H1 (cell line): ENCODE measurements at regions not wholly inside any gene's neighbourhood (a gene's known extent, or its start where the extent isn't known, plus 50 kb on each side); places are given as distances from the start of the nearest gene placed in this dataset.

Source experiments
- CTCF ChIA-PET: fragments of 300-600 bp; sonication (Branson Sonifier 250); formaldehyde crosslinking; loops from one replicate; lab custom pipeline; 2021; ENCODE audit not compliant: partially characterized antibody; lab: Charles Lee
- POLR2A ChIA-PET: fragments of 300-600 bp; sonication (Branson Sonifier 250); formaldehyde crosslinking; loops from one replicate; lab custom pipeline; 2021; ENCODE audit warnings: inconsistent platforms; ENCODE audit not compliant: partially characterized antibody; lab: Charles Lee
- DNase-seq, 2 experiments: peaks; one replicate each; pipeline versions ENCODE4 v3.0.0 to v3.0.0-alpha.2; 2010 to 2022; ENCODE audit warnings: low spot score in 2 of 2, low read depth in 1 of 2, mixed read lengths in 1 of 2
- FAIRE-seq: peaks from 2 replicates; lab custom pipeline; 2011; peaks lifted over from hg19 to GRCh38; lab: Jason Lieb, UNC
- H2AFZ ChIP-seq: 2 replicates; pipeline ENCODE4 v1.8.1; 2012; ENCODE audit warnings: low read length, inconsistent platforms
- H2AK5ac ChIP-seq: 2 replicates; pipeline ENCODE4 v1.6.1; 2013; ENCODE audit warnings: low read depth, low read length
- H2BK120ac ChIP-seq: replicated peaks from 2 replicates; pipeline ENCODE3; 2013; ENCODE audit warnings: low read depth, low read length, inconsistent platforms
- H2BK12ac ChIP-seq: 2 replicates; pipeline ENCODE4 v1.6.1; 2013; ENCODE audit warnings: low read depth, low read length
- H2BK15ac ChIP-seq: 2 replicates; pipeline ENCODE4 v1.6.1; 2013; ENCODE audit warnings: low read length
- H2BK20ac ChIP-seq: 2 replicates; pipeline ENCODE4 v1.6.1; 2013; ENCODE audit warnings: low read length
- H2BK5ac ChIP-seq: 2 replicates; pipeline ENCODE4 v1.6.1; 2013; ENCODE audit warnings: low read depth, low read length
- H3K14ac ChIP-seq: 2 replicates; pipeline ENCODE4 v1.6.1; 2013; ENCODE audit warnings: inconsistent platforms; ENCODE audit not compliant: insufficient read length
- H3K18ac ChIP-seq: 2 replicates; pipeline ENCODE4 v1.6.1; 2013; ENCODE audit warnings: low read length; ENCODE audit errors: extremely low read depth
- H3K23ac ChIP-seq: 2 replicates; pipeline ENCODE4 v1.6.1; 2013; ENCODE audit warnings: inconsistent platforms; ENCODE audit not compliant: insufficient read length
- H3K23me2 ChIP-seq: 2 replicates; pipeline ENCODE4 v1.6.1; 2013; ENCODE audit warnings: low read depth, low read length
- H3K27ac ChIP-seq: 2 replicates; pipeline ENCODE4 v1.6.1; 2011; ENCODE audit warnings: low read depth, low read length, inconsistent platforms
- H3K27me3 ChIP-seq, 4 experiments: replicated peaks in 1 of 4; 1 replicate in 1 of 4; 2 replicates in 3 of 4; pipeline versions ENCODE4 v1.6.1 to v1.8.1; 2011 to 2013; ENCODE audit warnings: low read length in 3 of 4, mild to moderate bottlenecking in 3 of 4, inconsistent platforms in 2 of 4, mixed read lengths in 2 of 4, moderate library complexity in 1 of 4; ENCODE audit not compliant: control insufficient read depth in 3 of 4, insufficient read depth in 3 of 4; ENCODE audit errors: extremely low read depth in 1 of 4
- H3K36me3 ChIP-seq, 4 experiments: 2 replicates each; pipeline versions ENCODE4 v1.6.1 to v1.8.1; 2011 to 2013; ENCODE audit warnings: mild to moderate bottlenecking in 4 of 4, low read length in 3 of 4, moderate library complexity in 2 of 4, control low read depth in 1 of 4, inconsistent platforms in 1 of 4; ENCODE audit not compliant: insufficient read depth in 4 of 4, control insufficient read depth in 2 of 4
- H3K4ac ChIP-seq: replicated peaks from 2 replicates; pipeline ENCODE3; 2013; ENCODE audit warnings: low read length, low read depth, mixed read lengths, inconsistent platforms; ENCODE audit not compliant: insufficient read length
- H3K4me1 ChIP-seq, 4 experiments: replicated peaks in 1 of 4; 1 replicate in 1 of 4; 2 replicates in 3 of 4; pipeline versions ENCODE4 v1.6.1 to v1.8.1; 2011 to 2013; ENCODE audit warnings: low read length in 3 of 4, inconsistent platforms in 2 of 4, mixed read lengths in 1 of 4; ENCODE audit not compliant: insufficient read depth in 4 of 4, control insufficient read depth in 3 of 4
- H3K4me2 ChIP-seq, 2 experiments: 2 replicates each; pipeline versions ENCODE4 v1.6.1 to v1.8.1; 2011 to 2013; ENCODE audit warnings: low read depth in 2 of 2, low read length in 2 of 2, control low read depth in 1 of 2, inconsistent platforms in 1 of 2, mild to moderate bottlenecking in 1 of 2; ENCODE audit not compliant: insufficient read depth in 1 of 2
- H3K4me3 ChIP-seq, 4 experiments: fragments of 200-600, 300-600 bp in 1 of 4; sonication (generic), shearing (Covaris generic), sonication (Bioruptor Twin) in 1 of 4; 2 replicates each; pipeline versions ENCODE4 v1.5.1 to v1.8.1; 2011 to 2016; ENCODE audit warnings: low read length in 4 of 4, low read depth in 3 of 4, control low read depth in 2 of 4, inconsistent platforms in 2 of 4, mild to moderate bottlenecking in 2 of 4, mixed read lengths in 1 of 4, moderate library complexity in 1 of 4; ENCODE audit not compliant: insufficient read depth in 2 of 4; ENCODE audit errors: extremely low read depth in 1 of 4
- H3K56ac ChIP-seq: replicated peaks from 2 replicates; pipeline ENCODE3; 2013; ENCODE audit warnings: low read depth, mild to moderate bottlenecking, mixed read lengths, low read length, inconsistent platforms; ENCODE audit not compliant: insufficient read length
- H3K79me1 ChIP-seq: 2 replicates; pipeline ENCODE4 v1.6.1; 2013; ENCODE audit warnings: low read depth, low read length, control low read depth
- H3K79me2 ChIP-seq, 2 experiments: 2 replicates each; pipeline versions ENCODE4 v1.6.1 to v1.8.1; 2012 to 2013; ENCODE audit warnings: low read length in 2 of 2, mild to moderate bottlenecking in 2 of 2, inconsistent platforms in 1 of 2; ENCODE audit not compliant: insufficient read depth in 2 of 2, control insufficient read depth in 1 of 2
- H3K9ac ChIP-seq, 4 experiments: replicated peaks in 1 of 4; 1 replicate in 1 of 4; 2 replicates in 3 of 4; pipeline versions ENCODE4 v1.6.1 to v1.8.1; 2011 to 2013; ENCODE audit warnings: low read depth in 3 of 4, low read length in 3 of 4, control low read depth in 2 of 4, mild to moderate bottlenecking in 2 of 4, moderate library complexity in 2 of 4, inconsistent platforms in 1 of 4; ENCODE audit errors: extremely low read depth in 1 of 4
- H3K9me3 ChIP-seq, 2 experiments: 2 replicates each; pipeline versions ENCODE4 v1.6.1 to v1.8.1; 2012 to 2013; ENCODE audit warnings: mild to moderate bottlenecking in 2 of 2, moderate library complexity in 2 of 2, control low read depth in 1 of 2, inconsistent platforms in 1 of 2, low read depth in 1 of 2, low read length in 1 of 2, mixed read lengths in 1 of 2; ENCODE audit not compliant: insufficient read depth in 2 of 2
- H4K20me1 ChIP-seq, 2 experiments: replicated peaks in 1 of 2; 2 replicates each; pipeline versions ENCODE3 to v1.8.1; 2011 to 2013; ENCODE audit warnings: inconsistent platforms in 2 of 2, low read length in 2 of 2, mild to moderate bottlenecking in 1 of 2; ENCODE audit not compliant: insufficient read depth in 2 of 2, control insufficient read depth in 1 of 2
- H4K5ac ChIP-seq: 2 replicates; pipeline ENCODE4 v1.6.1; 2013; ENCODE audit warnings: low read length, low read depth, mixed read lengths, inconsistent platforms; ENCODE audit not compliant: insufficient read length
- H4K8ac ChIP-seq: 2 replicates; pipeline ENCODE4 v1.8.0; 2013; ENCODE audit warnings: mild to moderate bottlenecking, moderate library complexity, low read length, inconsistent platforms; ENCODE audit not compliant: insufficient read depth; ENCODE audit errors: extremely low read depth
- H4K91ac ChIP-seq: replicated peaks from 2 replicates; pipeline ENCODE3; 2013; ENCODE audit warnings: low read length, mixed read lengths, inconsistent platforms; ENCODE audit not compliant: insufficient read length
- NRF1 ChIP-seq: IDR thresholded peaks from 2 replicates; pipeline ENCODE4 v1.6.1; 2011; ENCODE audit warnings: mild to moderate bottlenecking, low read depth, low read length, improper control_type of control experiment
- PHF8 ChIP-seq: fragments of 200-600 bp; sonication (generic); conservative IDR thresholded peaks from 2 replicates; pipeline ENCODE4 v1.7.1; 2012; ENCODE audit warnings: low read depth, mild to moderate bottlenecking, inconsistent platforms, low read length, moderate library complexity
- SP1 ChIP-seq: IDR thresholded peaks from 2 replicates; pipeline ENCODE4 v1.6.1; 2011; ENCODE audit warnings: low read depth, low read length
- ZNF274 ChIP-seq: IDR thresholded peaks from 2 replicates; pipeline ENCODE4 v1.7.0; 2012; ENCODE audit warnings: low read length, borderline replicate concordance; ENCODE audit errors: extremely low read depth
- WGBS, 2 experiments: shearing (Covaris generic) in 1 of 2; methylation state at CpG; one replicate each; pipeline versions ENCODE4 v1.1.6 to v1.1.7; 2013 to 2015; ENCODE audit warnings: low lambda C conversion rate in 2 of 2, mixed read lengths in 2 of 2, inconsistent platforms in 1 of 2, low coverage in 1 of 2, missing lambda C conversion rate in 1 of 2; ENCODE audit not compliant: insufficient replicate concordance in 2 of 2, insufficient coverage in 1 of 2, insufficient read length in 1 of 2; ENCODE audit errors: extremely low coverage in 1 of 2, missing lambda C conversion rate in 1 of 2; 5-methylcytosine and 5-hydroxymethylcytosine counted together

- DNase-seq (no peak), FAIRE-seq (no peak)
- Histone ChIP-seq H3K27me3 (no peaks in the 10 kb centered on the region), H4K20me1 (no peaks in the 10 kb centered on the region), H3K9me3 (peaks cover 4 to 7% of the 10 kb centered on the region in 2 experiments; a peak in 2 of 4 replicates), H4K91ac (no peak overlapping the region), H3K4me3 (no peak overlapping the region), H3K4ac (peak overlapping the region; percentile 57), H3K4me1 (peaks cover 0 to 2% (median 0%) of the 10 kb centered on the region in 4 experiments; a peak in 2 of 7 replicates), H4K5ac (no peak overlapping the region), H2BK120ac (no peak overlapping the region), H2BK20ac (no peak overlapping the region), H3K56ac (no peak overlapping the region), H3K36me3 (no peaks in the 10 kb centered on the region), H3K79me2 (no peaks in the 10 kb centered on the region), H3K23me2 (no peaks in the 10 kb centered on the region), H2AK5ac (no peak overlapping the region), H3K14ac (no peak overlapping the region), H3K27ac (no peak overlapping the region), H2BK12ac (no peak overlapping the region), H2BK15ac (no peak overlapping the region), H3K18ac (no peak overlapping the region), H3K9ac (no peak overlapping the region), H3K4me2 (no peak overlapping the region), H2AFZ (no peak overlapping the region), H4K8ac (no peak overlapping the region), H3K79me1 (no peaks in the 10 kb centered on the region), H3K23ac (no peak overlapping the region), H2BK5ac (no peak overlapping the region)
- CTCF ChIA-PET, result interaction anchor here (1.5 to 1.7 kb wide), 2 partner anchors 25 to 59 kb away, joined by 3 read pairs; no protein-coding TSS in a partner anchor
- TF ChIP-seq NRF1 (no peak), SP1 (no peak), PHF8 (no peak), ZNF274 (no peak)
- POLR2A ChIA-PET, result no interaction called here
- WGBS, 2 experiments, result 81% methylated on average over 1 of the region's 1 CpG; no CpG with 5 or more reads in 1 of the 2 experiments
Observed at GRCh38 chr12:113658006-113658655, 186.5 kb upstream of the LHX5 start.
